ENCODE measurements at regions not wholly inside any gene's neighbourhood (a gene's known extent, or its start where the extent isn't known, plus 50 kb on each side); places are given as distances from the start of the nearest gene placed in this dataset.

DNA sequence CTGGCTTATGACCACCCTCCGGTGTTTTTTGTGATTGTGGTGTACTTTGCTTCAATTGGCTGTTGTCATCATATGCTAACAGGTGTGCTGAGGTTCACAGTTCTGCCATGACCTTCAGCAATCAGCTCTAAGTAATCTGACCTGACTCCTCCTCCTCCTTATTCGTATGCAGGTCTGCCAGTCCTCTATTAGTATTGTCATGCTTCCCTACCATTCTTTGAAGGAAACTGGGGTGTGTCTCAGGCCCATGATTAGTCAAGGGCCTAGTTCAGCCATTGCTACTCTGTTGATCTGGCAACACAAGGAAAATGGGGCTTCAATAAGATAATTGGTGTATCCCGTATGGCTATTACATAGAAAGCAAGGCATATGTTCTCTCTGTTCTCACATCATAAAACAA is 332.3 kb upstream of the DPYD start:
- Mint-ChIP-seq H3K9me3 (peaks cover 7% of the 10 kb centered on the region), H3K27me3 (ENCODE audit: low read depth) (no peaks in the 10 kb centered on the region), H3K27ac (no peak overlapping the region), H3K36me3 (ENCODE audit: low read depth) (no peaks in the 10 kb centered on the region), H3K4me1 (no peaks in the 10 kb centered on the region), H3K4me3 (no peak overlapping the region)
- TF ChIP-seq, protein P1, sequence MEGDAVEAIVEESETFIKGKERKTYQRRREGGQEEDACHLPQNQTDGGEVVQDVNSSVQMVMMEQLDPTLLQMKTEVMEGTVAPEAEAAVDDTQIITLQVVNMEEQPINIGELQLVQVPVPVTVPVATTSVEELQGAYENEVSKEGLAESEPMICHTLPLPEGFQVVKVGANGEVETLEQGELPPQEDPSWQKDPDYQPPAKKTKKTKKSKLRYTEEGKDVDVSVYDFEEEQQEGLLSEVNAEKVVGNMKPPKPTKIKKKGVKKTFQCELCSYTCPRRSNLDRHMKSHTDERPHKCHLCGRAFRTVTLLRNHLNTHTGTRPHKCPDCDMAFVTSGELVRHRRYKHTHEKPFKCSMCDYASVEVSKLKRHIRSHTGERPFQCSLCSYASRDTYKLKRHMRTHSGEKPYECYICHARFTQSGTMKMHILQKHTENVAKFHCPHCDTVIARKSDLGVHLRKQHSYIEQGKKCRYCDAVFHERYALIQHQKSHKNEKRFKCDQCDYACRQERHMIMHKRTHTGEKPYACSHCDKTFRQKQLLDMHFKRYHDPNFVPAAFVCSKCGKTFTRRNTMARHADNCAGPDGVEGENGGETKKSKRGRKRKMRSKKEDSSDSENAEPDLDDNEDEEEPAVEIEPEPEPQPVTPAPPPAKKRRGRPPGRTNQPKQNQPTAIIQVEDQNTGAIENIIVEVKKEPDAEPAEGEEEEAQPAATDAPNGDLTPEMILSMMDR (IDR thresholded peaks at IDR 0.05; ENCODE audit: unreplicated experiment in 3 of 3), result no peak

DNA sequence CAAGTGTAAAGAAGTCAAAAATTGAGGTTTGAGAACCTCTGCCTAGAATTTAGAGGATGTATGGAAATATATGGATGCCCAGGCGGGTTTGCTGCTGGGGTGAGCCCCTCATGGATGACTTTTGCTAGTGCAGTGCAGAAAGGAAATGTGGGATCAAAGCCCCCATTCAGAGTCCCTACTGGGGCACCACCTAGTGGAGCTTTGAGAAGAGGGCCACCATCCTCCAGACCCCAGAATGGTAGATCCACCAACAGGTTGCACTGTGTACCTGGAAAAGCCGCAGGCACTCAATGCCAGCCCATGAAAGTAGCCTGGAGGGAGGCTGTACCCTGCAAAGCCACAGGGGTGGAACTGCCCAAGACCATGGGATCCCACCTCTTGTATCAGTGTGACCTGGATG is 330.7 kb upstream of the DPYD start:
- Mint-ChIP-seq H3K4me1 (no peaks in the 10 kb centered on the region), H3K27me3 (ENCODE audit: low read depth) (no peaks in the 10 kb centered on the region), H3K27ac (no peak overlapping the region), H3K9me3 (peaks cover 7% of the 10 kb centered on the region), H3K36me3 (ENCODE audit: low read depth) (no peaks in the 10 kb centered on the region), H3K4me3 (no peak overlapping the region)
- TF ChIP-seq, protein P1 (IDR thresholded peaks at IDR 0.05; ENCODE audit: unreplicated experiment in 3 of 3), result no peak

DNA sequence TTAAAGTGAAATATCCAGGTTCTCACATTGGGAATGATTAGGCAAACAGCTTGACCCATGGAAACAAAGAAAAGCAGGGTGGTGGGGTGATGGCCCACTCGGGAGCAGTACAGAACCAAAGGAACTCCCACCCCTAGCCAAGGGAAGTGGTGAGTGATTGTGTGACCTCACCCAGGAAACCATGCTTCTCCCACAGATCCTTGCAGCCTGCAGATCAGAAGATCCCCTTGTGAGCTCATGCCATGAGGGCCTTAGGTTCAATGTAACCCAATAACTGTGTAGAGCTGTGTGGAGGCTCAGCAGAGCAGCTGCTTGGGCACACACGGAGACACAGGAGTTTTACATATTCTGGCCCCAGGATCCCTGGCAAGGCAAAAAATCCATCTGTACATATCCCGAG is 311.8 kb upstream of the DPYD start:
- Mint-ChIP-seq H3K27me3 (ENCODE audit: low read depth) (no peaks in the 10 kb centered on the region), H3K27ac (no peak overlapping the region), H3K4me1 (no peaks in the 10 kb centered on the region), H3K4me3 (no peak overlapping the region), H3K36me3 (ENCODE audit: low read depth) (no peaks in the 10 kb centered on the region), H3K9me3 (peaks cover 33% of the 10 kb centered on the region)
- TF ChIP-seq, protein P1 (IDR thresholded peaks at IDR 0.05; ENCODE audit: unreplicated experiment in 3 of 3), result no peak

DNA sequence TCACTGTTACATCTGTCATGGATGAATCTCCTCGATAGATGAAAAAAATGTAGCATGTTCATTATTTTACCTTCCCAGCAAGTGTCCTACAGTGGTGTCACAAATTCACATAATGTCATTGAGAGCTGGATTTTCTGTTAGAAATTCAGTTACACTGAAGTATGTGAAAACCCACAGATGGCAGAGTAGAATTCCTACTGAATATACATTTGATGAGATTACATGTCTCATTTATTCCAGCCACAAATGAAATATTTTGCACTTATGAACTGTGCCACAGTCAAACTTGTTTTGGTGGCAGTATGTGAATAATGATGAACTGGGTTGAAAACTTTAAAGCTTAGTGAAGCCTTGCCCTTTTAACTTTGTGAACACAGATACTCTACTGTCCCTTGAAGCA is 301.9 kb upstream of the DPYD start:
- Mint-ChIP-seq H3K4me1 (no peaks in the 10 kb centered on the region), H3K9me3 (no peaks in the 10 kb centered on the region), H3K27me3 (ENCODE audit: low read depth) (no peaks in the 10 kb centered on the region), H3K27ac (no peak overlapping the region), H3K4me3 (no peak overlapping the region), H3K36me3 (ENCODE audit: low read depth) (no peaks in the 10 kb centered on the region)
- TF ChIP-seq, protein P1 (IDR thresholded peaks at IDR 0.05; ENCODE audit: unreplicated experiment in 3 of 3), result no peak

DNA sequence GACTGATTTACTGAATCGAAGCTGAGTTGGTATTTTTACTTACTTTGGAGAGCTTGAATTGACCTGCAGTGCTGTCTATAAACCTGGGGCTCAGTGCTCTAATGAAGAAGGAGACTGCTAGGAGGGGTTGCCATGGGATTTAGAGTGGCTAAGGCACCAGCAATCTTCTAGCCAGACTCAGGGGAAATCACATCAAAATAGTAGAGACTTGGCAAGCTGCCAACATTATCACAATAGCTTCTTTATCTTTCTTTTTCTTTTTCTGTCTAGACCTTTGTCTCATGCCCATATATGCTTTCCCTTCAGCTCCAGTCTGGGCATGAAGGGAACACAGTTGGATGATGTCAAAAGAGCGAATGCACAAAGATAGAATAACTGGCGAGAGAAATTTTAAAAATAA is 301.1 kb upstream of the DPYD start:
- Mint-ChIP-seq H3K27ac (no peak overlapping the region), H3K4me1 (no peaks in the 10 kb centered on the region), H3K9me3 (no peaks in the 10 kb centered on the region), H3K36me3 (ENCODE audit: low read depth) (no peaks in the 10 kb centered on the region), H3K27me3 (ENCODE audit: low read depth) (no peaks in the 10 kb centered on the region), H3K4me3 (no peak overlapping the region)
- TF ChIP-seq, protein P1 (IDR thresholded peaks at IDR 0.05; ENCODE audit: unreplicated experiment in 3 of 3), result no peak

DNA sequence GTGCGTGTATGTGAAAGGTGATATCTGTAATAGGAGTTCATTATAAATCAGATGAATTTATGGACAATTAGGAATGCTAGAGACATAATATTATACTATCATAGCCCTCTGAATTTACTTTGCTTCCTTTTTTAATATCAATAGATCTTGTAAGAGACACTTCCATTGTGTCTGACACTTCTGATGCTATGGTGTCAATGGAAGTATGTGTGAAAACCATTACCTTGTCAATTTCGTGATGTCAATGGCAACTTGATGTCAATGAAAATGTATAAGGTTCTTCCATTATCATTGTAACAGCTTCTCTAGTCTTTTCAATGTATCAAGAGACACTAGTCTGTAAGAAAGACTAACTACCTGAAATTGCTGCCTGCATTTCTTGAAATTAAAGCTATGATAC is 296.8 kb upstream of the DPYD start:
- Mint-ChIP-seq H3K27ac (no peak overlapping the region), H3K4me1 (no peaks in the 10 kb centered on the region), H3K27me3 (ENCODE audit: low read depth) (no peaks in the 10 kb centered on the region), H3K9me3 (no peaks in the 10 kb centered on the region), H3K36me3 (ENCODE audit: low read depth) (no peaks in the 10 kb centered on the region), H3K4me3 (no peak overlapping the region)
- TF ChIP-seq, protein P1 (IDR thresholded peaks at IDR 0.05; ENCODE audit: unreplicated experiment in 3 of 3), result no peak

All from nephron (organoid).